ENCODE measurements at regions not wholly inside any gene's neighbourhood (a gene's known extent, or its start where the extent isn't known, plus 50 kb on each side); places are given as distances from the start of the nearest gene placed in this dataset.

DNA sequence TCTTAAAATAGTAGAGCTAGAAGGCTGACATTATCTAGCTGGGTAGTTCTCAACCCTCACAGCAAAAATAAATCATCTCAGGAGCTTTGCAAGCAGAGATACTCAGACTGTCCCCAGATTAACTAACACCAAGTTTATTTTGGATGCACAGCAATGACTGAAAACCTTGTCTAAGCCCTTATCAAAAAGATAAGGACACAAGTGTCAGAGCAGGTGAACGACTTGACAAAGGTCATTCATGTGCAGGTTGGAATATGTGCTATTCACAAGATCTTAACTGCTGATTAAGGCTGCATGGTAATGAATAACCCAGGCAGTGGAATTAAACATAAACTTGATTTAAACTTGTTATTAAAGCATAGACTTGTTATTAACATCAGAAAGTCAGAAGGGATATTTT lies 246.6 kb downstream of the BTG1 start:
- TF ChIP-seq, protein P1, sequence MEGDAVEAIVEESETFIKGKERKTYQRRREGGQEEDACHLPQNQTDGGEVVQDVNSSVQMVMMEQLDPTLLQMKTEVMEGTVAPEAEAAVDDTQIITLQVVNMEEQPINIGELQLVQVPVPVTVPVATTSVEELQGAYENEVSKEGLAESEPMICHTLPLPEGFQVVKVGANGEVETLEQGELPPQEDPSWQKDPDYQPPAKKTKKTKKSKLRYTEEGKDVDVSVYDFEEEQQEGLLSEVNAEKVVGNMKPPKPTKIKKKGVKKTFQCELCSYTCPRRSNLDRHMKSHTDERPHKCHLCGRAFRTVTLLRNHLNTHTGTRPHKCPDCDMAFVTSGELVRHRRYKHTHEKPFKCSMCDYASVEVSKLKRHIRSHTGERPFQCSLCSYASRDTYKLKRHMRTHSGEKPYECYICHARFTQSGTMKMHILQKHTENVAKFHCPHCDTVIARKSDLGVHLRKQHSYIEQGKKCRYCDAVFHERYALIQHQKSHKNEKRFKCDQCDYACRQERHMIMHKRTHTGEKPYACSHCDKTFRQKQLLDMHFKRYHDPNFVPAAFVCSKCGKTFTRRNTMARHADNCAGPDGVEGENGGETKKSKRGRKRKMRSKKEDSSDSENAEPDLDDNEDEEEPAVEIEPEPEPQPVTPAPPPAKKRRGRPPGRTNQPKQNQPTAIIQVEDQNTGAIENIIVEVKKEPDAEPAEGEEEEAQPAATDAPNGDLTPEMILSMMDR (IDR thresholded peaks at IDR 0.05; ENCODE audit: low read depth, low read length, missing control alignments), result no peak
- DNase-seq (ENCODE audit: extremely low read depth, low read depth), result no peak
- H3K4me3 ChIP-seq (replicated peaks; ENCODE audit: low read depth, low read length), result no peak overlapping the region

DNA sequence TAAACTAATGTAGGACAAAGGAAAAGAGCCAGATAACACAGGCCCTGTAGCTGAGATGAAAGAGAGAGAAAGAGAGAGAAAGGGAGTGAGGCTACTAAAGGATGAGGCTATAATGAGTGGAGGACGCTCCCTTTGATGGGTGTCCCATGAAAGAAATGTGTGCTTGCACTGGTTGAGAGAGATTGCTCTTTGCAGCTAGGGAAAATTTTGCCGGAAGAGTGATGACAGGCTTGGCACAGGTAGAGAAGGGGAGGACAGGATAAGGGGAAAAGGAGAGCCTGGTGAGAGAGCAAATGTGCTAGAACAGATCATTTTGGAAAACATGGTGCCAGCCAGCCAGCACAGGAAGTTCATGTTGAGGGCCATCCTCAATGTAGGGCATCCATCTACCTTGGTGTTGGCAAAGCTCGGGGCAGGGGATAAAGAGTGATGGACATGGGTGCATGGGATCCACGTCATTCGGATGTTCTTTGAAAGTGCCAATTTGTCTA lies 248.6 kb downstream of the BTG1 start:
- TF ChIP-seq, protein P1 (IDR thresholded peaks at IDR 0.05; ENCODE audit: low read depth, low read length, missing control alignments), result no peak

DNA sequence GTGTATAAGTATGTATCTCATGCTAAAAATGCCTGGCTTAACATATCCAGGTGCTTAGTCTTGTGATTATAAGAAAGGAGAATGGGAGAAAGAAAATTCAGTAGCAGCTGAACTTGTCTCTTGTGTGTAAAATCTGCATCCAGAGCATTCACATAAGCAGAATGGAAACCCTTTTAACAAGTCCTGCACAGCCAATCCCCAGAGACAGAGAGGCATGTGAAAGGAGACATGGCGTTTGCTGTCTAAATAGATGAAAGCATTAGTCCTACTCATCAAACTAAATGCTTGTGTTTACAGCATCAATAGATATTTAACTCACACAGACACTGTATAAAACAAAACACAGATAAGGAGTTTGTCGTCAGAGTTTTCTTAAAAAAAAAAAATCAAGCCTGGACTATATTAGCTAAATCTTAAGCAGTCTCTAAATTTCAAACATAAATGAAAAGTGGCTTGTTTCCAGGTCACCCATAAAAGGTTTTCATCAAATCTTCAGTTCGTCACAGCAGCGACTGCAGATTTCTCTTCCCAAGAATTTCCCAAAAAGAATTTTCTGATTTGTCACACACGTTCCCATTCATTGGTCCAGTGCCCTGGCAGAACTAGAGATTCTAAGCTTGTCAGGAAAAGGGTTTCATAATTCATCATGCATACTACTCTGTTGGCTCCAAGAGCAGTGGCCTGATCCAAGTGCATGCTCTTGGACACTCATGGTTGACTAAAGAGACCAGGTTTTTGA lies 249.2 kb downstream of the BTG1 start:
- no peak overlapping the region for H3K4me3 ChIP-seq (replicated peaks; ENCODE audit: low read depth, low read length)
- no peak for DNase-seq (ENCODE audit: extremely low read depth, low read depth)
- TF ChIP-seq, protein P1 (IDR thresholded peaks at IDR 0.05; ENCODE audit: low read depth, low read length, missing control alignments), result no peak

More for the DNA sequence above, 248.6 kb downstream of the BTG1 start:
- DNase-seq (ENCODE audit: extremely low read depth, low read depth), result no peak
- no peak overlapping the region for H3K4me3 ChIP-seq (replicated peaks; ENCODE audit: low read depth, low read length)

DNA sequence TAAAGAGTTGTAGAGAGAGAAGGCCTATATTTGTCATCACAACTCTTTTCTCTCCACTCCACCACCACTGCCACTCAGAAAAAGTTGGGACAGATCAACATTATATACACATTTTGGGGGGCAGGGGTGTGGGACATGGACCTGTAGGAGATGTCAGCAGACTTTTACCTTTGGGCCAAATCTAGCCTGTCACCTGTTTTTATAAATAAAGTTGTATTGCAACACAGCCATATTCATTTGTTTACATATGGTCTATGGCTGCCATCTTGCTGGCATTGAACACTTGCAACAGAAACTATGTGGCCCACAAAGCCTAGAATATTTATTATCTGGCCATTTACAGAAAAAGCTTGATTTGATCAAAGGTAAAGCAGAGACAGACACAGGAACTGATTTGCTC lies 250.7 kb downstream of the BTG1 start:
- H3K4me3 ChIP-seq (replicated peaks; ENCODE audit: low read depth, low read length), result no peak overlapping the region
- no peak for DNase-seq (ENCODE audit: extremely low read depth, low read depth)
- TF ChIP-seq, protein P1 (IDR thresholded peaks at IDR 0.05; ENCODE audit: low read depth, low read length, missing control alignments), result no peak

DNA sequence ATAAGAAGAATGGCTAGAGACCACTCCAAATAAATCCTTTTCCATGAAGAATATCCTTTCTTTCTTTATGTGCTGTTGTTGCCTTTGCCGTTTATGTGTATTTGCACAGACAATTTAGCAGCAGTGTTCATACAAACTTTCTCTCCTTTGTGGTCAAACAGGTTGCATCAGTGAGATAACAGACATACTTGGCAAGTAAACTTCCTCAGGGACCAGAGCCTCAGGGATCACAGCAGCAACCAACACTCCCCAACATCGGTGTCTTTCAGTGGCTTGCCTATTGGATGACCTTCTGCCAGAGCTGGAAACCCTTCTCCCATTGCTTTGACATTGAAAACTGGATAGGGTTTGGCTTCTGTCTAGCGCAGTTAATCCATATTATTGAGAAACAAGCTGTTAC lies 252.2 kb downstream of the BTG1 start:
- H3K4me3 ChIP-seq (replicated peaks; ENCODE audit: low read depth, low read length), result no peak overlapping the region
- DNase-seq (ENCODE audit: extremely low read depth, low read depth), result no peak
- TF ChIP-seq, protein P1 (IDR thresholded peaks at IDR 0.05; ENCODE audit: low read depth, low read length, missing control alignments), result no peak

DNA sequence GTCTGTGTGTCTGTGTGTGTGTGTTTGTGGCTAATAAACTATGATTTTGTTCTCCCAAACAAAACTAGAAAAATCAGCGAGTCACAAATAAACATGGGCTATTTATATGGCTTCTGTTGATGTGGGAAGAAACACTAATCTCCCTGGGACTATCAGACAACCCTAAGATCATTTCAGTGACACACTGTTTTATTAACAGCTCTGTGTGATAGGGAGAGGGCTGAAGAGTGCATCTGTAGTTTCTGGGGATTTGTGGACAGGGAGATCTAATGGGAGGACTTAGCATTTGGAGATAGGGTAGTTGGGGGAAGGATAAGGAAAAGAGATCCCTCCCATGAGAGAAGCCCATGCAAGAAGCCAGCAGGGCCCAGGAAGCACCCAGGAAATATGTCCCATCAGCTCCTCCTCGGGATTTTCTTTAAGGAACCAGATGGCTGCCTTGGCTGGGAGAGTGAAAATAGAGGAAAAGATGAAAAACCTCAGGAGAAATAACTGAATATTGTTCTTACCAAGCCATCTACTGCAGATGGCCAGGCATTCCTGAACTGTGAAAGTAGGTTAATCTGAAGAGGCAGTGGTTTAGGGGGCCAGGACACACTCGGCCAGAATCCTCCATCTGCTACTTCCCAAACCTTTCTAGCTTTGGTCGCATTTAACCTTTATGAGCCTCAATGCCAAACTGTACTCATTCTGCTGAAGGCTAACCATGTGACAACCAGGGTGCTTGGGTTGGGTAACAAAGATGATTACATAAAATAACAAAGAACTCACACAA lies 253.4 kb downstream of the BTG1 start:
- H3K4me3 ChIP-seq (replicated peaks; ENCODE audit: low read depth, low read length), result no peak overlapping the region
- TF ChIP-seq, protein P1 (IDR thresholded peaks at IDR 0.05; ENCODE audit: low read depth, low read length, missing control alignments), result no peak
- DNase-seq (ENCODE audit: extremely low read depth, low read depth), result no peak

Data from HFF-Myc (cell line).